ENCODE measurements at regions not wholly inside any gene's neighbourhood (a gene's known extent, or its start where the extent isn't known, plus 50 kb on each side); places are given as distances from the start of the nearest gene placed in this dataset.

GRCh38 chr5:66411701-66412100, 184.5 kb upstream of the MAST4 start:
- TF ChIP-seq, protein P1, sequence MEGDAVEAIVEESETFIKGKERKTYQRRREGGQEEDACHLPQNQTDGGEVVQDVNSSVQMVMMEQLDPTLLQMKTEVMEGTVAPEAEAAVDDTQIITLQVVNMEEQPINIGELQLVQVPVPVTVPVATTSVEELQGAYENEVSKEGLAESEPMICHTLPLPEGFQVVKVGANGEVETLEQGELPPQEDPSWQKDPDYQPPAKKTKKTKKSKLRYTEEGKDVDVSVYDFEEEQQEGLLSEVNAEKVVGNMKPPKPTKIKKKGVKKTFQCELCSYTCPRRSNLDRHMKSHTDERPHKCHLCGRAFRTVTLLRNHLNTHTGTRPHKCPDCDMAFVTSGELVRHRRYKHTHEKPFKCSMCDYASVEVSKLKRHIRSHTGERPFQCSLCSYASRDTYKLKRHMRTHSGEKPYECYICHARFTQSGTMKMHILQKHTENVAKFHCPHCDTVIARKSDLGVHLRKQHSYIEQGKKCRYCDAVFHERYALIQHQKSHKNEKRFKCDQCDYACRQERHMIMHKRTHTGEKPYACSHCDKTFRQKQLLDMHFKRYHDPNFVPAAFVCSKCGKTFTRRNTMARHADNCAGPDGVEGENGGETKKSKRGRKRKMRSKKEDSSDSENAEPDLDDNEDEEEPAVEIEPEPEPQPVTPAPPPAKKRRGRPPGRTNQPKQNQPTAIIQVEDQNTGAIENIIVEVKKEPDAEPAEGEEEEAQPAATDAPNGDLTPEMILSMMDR (conservative IDR thresholded peaks at IDR 0.05), result no peak
- TF ChIP-seq EZH2 (IDR thresholded peaks at IDR 0.05; ENCODE audit: low read depth), result no peak

Data from PC-9 (cell line).